GM12873 (cell line): ENCODE measurements at regions not wholly inside any gene's neighbourhood (a gene's known extent, or its start where the extent isn't known, plus 50 kb on each side); places are given as distances from the start of the nearest gene placed in this dataset.

Experiments
- CTCF ChIP-seq: IDR thresholded peaks from 2 replicates; pipeline ENCODE4 v1.5.1; 2012; ENCODE audit warnings: low read depth, mild to moderate bottlenecking, moderate library complexity, low read length, control low read depth; ENCODE audit not compliant: insufficient read depth; ENCODE audit errors: missing control alignments

DNA sequence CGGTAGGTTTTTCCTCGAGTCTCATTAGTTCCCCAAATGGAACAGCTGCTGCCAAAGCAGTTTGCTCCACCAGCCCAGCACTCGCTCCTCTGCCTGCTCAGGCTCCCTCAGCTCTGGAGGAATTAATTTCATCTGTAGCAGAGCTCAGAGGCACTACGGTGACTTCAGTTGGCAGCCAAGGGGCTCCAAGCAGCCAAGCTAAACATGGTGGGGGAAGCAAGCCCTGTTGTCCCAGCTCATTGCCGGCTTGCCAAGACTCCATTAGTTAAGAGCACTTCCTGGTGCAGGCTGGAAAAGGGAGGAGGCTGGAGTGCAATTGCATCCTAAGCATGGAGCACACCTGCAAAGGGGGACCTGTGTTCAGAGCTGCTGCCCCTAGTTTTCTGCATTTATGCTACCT lies 78.7 kb upstream of the GPRC5B start:
- TF ChIP-seq CTCF, result no peak

GRCh38 chr16:19960183-19960582 lies 75.5 kb upstream of the GPRC5B start:
- no peak for TF ChIP-seq CTCF

GRCh38 chr16:19959736-19960135 lies 75.1 kb upstream of the GPRC5B start:
- TF ChIP-seq CTCF, result no peak

DNA sequence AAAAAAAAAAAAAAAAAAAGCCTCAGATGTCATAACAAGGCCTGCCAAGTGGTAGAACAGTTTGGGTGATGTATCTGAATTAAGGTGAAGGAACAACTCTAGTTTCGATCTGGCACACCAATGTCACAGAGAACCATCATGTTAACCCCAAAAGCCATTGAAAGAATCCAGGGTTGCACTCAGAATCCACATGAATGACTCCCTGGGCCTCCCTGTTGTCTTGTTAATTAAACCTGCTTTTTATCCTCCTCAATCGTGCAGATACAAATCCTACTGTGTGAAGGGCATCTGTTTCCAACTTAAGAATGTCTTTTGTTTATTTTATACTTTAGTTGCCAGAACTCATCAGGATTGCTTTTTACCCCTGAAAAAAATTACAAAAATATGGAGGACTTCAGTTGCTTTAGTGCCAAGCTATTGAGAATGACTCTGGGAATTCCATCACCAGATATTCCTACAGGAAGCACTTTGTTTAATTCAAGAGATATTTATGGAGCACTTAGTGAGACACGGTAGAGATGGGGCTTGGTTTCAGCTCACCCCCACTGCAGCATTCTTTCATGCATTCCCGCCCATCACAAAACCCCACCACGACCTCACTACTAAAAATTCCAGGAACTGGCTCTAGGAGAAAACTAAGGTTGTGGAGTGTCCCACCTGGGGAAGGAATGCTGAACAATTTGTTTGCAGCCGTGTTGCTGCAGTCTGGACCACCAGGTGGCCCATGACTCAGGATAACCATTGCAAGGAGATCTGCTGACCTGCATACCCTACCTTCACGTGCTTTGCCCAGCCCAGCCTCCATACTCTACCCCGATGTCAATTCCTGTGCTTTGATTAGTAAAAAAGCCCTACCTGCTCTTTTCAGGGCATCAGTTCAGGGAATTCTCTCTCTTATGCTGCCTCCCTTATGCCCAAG lies 63.8 kb upstream of the GPRC5B start:
- TF ChIP-seq CTCF, result no peak

DNA sequence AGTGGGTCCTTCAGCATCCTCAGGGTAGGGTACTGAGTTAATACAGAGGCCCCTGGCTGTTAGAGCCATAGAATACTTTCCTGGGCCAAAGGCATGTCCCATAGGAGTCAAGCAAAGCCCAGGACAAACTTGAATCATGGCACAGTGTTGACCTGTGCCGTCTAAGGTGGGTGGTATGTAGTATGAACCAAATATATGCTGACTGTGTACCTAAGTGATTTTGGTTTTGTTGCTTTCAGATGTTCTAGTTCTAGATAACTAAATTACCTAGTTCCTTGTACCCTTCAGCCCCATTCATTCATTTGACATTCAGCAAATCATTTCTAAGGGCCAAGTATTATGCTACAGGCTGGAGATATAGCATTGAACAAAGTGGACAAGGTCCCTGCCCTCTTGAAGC lies 61.3 kb upstream of the GPRC5B start:
- no peak for TF ChIP-seq CTCF

DNA sequence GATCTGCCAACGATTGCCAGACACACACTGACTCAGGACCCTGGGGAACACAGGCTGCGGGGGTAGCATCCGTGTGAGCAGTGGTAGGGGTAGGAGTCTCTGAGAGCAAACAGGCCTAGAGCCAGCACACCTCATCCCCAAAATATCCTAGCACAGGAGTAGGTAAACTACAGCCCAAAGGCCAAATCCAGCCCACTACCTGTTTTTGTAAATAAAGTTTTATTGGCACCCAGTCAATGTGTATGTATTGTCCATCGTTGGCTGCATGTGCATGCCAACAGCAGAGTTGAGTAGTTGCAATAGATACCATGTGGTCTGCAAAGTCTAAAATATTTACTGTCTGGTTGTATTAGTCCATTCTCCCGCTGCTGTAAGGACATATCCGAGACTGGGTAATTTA lies 55.5 kb upstream of the GPRC5B start:
- no peak for TF ChIP-seq CTCF

GRCh38 chr16:19939553-19939952 lies 54.9 kb upstream of the GPRC5B start:
- no peak for TF ChIP-seq CTCF
